ENCODE measurements at regions not wholly inside any gene's neighbourhood (a gene's known extent, or its start where the extent isn't known, plus 50 kb on each side); places are given as distances from the start of the nearest gene placed in this dataset.

GRCh38 chr18:56107821-56108477 is 520.0 kb upstream of the TCF4 start:
- in situ Hi-C loops (cut with HindIII; ENCODE audit: low pct_unique_long_range_greater_than_20kb, low sequenced_read_pairs), result no loop called here
- no peak for DNase-seq (ENCODE audit: low read depth)

DNA sequence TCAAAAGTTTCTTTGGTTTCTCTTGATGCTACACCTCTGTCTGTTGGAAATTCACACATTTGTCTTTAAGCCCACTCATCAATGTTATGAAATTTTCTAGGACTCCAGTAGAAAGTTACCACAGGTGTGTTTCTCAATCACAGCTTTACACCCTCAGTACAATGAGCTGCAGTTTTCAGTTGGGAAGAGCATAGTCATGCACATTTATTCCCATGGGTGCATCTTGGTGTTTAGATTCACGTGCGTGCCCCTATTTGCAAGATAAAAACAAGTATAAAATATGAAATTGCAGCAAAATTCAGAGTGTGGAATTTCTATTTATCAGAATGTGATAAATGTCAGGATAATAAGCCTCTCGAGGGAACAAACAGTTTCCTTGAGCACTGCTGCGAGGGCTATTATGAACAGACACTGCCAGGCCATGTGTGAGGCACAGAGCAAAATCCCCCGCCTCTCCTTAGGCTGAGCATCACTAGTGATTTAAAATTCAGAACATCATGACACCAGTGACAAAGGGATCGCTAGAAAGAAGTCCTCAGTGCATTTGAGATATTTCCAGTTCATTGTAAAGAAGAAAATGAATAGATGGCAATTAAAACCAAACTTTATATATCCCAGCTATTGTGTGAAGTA is 512.2 kb upstream of the TCF4 start:
- in situ Hi-C loops (cut with HindIII; ENCODE audit: low pct_unique_long_range_greater_than_20kb, low sequenced_read_pairs), result no loop called here
- DNase-seq (ENCODE audit: low read depth), result no peak

- no peak for DNase-seq (ENCODE audit: low read depth)
- in situ Hi-C loops (cut with HindIII; ENCODE audit: low pct_unique_long_range_greater_than_20kb, low sequenced_read_pairs), result no loop called here
Observed at GRCh38 chr18:56097621-56098020, 509.6 kb upstream of the TCF4 start.

DNA sequence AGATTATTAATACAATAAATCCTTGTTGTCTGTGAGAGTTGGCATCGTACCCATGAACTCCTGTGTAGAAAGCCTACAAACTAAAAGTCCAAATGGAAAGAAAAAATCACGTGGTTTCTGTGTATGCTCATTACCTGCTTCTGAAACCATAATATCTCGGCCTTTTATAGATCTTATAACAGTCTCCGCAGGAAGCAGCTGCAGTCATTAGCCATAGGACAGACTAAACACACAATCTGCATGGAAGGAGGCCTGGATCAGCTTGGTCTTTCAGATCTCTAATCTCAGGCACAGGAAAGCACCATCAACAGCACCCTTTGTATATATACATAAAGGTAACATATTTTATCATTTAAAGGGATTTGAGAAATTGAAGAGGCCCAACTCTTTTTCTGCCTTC is 508.9 kb upstream of the TCF4 start:
- in situ Hi-C loops (cut with HindIII; ENCODE audit: low pct_unique_long_range_greater_than_20kb, low sequenced_read_pairs), result no loop called here

DNA sequence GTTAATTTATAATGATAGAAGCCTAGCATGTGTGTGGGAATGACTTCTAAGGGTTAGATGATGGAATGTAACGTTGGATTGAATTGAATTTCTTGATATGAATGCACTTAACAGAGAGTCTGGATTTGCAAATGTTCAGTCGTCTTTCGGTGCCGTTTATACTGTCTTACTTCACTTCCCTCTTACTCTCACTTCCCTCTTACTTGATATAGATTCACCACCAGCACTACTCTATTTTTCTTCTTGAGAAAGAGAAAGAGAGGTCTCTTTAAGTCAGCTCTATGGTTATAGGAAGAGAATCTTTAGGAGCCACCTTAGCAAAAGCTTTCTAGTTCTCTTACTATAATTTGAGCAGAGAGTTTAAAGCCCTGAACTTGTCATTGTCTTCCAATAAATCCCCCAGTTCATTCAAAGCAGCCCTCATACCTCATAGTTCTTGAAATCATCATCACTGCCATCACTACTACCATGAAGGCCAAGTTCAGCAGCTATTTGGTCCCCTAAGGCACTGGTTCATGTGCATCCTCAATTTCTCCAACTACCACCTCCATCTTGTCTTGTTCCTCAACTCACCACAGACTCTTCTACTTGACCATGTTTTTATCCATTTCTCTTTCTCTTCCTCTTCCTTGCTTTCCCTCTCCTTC is 501.7 kb upstream of the TCF4 start:
- in situ Hi-C loops (cut with HindIII; ENCODE audit: low pct_unique_long_range_greater_than_20kb, low sequenced_read_pairs), result no loop called here

More for the DNA sequence above, 508.9 kb upstream of the TCF4 start:
- DNase-seq (ENCODE audit: low read depth), result no peak

GRCh38 chr18:56086786-56087185 is 498.8 kb upstream of the TCF4 start:
- no peak for DNase-seq (ENCODE audit: low read depth)
- in situ Hi-C loops (cut with HindIII; ENCODE audit: low pct_unique_long_range_greater_than_20kb, low sequenced_read_pairs), result no loop called here

More for the DNA sequence above, 501.7 kb upstream of the TCF4 start:
- DNase-seq (ENCODE audit: low read depth), result no peak

DNA sequence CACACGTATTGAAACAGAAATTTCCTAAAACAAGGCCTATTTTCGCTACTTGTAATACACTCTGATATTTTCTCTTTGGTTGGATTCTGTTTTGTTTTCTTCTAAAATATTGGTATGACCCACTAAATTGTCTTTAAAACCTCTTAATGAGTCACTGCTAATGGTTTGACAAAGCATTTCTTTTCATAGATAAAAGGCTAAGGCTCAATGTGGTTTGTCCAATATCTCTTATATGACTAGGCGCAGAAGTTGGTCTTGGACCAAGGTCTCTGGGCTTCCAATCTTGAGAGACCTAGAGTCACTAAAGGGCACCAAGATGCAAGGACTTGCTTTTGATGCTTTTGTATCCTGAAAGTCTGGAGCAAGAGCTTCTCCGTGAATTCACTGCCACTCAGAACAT is 498.2 kb upstream of the TCF4 start:
- in situ Hi-C loops (cut with HindIII; ENCODE audit: low pct_unique_long_range_greater_than_20kb, low sequenced_read_pairs), result no loop called here
- no peak for DNase-seq (ENCODE audit: low read depth)

DNA sequence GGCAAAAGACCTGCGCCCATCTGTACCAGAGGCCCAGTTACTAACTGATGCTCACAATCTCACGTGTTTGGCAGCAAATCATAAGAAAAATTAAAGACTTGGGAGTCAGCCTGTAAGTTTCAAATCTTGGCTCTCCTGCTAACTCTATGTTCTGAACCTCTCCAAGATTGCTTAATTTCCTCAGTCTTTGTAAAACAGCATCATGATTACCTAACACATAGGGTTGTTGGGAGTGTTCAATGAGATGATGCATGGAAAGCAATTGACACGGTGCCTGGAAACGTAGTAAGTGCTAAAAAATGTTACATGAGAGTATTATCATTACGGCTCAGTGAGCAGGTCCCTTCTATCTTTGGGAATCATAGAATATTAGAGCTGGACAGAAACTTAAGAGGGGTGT is 497.6 kb upstream of the TCF4 start:
- in situ Hi-C loops (cut with HindIII; ENCODE audit: low pct_unique_long_range_greater_than_20kb, low sequenced_read_pairs), result no loop called here
- no peak for DNase-seq (ENCODE audit: low read depth)

- in situ Hi-C loops (cut with HindIII; ENCODE audit: low pct_unique_long_range_greater_than_20kb, low sequenced_read_pairs), result no loop called here
- DNase-seq (ENCODE audit: low read depth), result no peak
Observed at GRCh38 chr18:56083523-56084287, 495.7 kb upstream of the TCF4 start.

GRCh38 chr18:56083097-56083521 is 495.1 kb upstream of the TCF4 start:
- DNase-seq (ENCODE audit: low read depth), result no peak
- in situ Hi-C loops (cut with HindIII; ENCODE audit: low pct_unique_long_range_greater_than_20kb, low sequenced_read_pairs), result no loop called here

GRCh38 chr18:56076723-56077122 is 488.7 kb upstream of the TCF4 start:
- in situ Hi-C loops (cut with HindIII; ENCODE audit: low pct_unique_long_range_greater_than_20kb, low sequenced_read_pairs), result no loop called here
- DNase-seq (ENCODE audit: low read depth), result no peak

GRCh38 chr18:56068701-56069100 is 480.7 kb upstream of the TCF4 start:
- DNase-seq (ENCODE audit: low read depth), result no peak
- in situ Hi-C loops (cut with HindIII; ENCODE audit: low pct_unique_long_range_greater_than_20kb, low sequenced_read_pairs), result no loop called here

- no peak for DNase-seq (ENCODE audit: low read depth)
- in situ Hi-C loops (cut with HindIII; ENCODE audit: low pct_unique_long_range_greater_than_20kb, low sequenced_read_pairs), result no loop called here
Observed at GRCh38 chr18:56067969-56068671, 480.1 kb upstream of the TCF4 start.

DNA sequence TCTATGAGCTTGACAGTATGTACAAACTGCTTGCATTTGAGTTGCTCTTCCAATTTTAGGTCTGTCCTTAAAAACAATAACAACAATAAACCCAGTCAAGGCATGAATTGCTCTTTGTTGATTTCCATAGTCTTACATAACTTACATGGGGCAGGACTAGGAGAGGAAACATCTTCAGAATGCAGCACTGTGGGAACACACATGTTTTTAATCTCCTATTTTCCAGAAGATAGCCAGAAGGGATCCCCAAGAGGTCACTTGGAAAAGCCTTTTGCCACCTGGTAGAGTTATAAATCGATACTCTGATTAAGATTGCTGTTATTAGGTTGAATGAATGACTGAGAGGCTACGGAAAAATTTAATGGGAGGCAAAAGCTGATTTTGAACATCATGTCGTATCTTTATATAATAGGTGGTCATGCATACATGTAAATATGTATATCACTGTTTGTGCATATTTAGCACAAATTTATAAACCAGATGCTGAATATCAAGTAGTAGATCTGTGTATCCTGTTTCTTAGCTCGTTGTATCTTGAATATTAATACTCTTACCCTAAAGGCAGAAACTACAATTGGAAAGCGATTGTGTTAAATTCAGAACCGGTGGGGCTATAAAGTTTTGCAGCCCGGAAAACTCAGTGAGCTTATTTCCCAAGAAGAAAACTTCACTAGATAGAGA is 479.4 kb upstream of the TCF4 start:
- DNase-seq (ENCODE audit: low read depth), result no peak
- in situ Hi-C loops (cut with HindIII; ENCODE audit: low pct_unique_long_range_greater_than_20kb, low sequenced_read_pairs), result no loop called here

DNA sequence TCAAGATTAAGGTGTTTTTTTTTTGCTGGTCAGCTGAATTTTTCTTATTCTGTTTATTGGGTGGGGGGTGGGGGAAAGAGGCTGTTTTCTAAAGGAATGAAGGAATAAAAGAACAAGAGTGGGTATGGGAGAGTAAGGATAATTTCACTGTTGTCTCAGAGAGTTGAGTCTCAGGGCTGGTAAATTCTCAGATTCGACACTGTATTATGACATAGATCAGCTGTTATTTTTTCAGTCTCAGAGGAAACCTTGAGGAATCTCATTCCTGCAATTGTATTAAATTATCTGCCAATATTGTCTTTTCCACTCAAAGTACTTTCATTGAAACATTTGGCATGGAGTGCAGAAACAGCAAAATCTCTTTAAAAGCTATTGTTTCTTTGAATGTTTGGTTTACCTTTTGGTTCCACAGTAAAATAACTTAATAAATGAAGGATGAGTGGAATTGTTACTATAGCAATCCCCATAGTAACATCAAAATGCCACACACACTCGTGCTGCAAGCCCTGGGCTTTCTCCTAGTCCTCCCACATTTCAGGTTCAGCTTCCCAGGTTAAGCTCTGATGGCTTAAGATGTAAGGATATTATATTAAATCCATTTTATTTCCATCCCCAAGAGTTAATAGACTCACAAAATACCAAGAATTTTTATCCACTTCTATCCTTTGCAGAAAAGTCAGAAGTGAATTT is 478.7 kb upstream of the TCF4 start:
- in situ Hi-C loops (cut with HindIII; ENCODE audit: low pct_unique_long_range_greater_than_20kb, low sequenced_read_pairs), result no loop called here
- no peak for DNase-seq (ENCODE audit: low read depth)

GRCh38 chr18:56065086-56065485 is 477.1 kb upstream of the TCF4 start:
- DNase-seq (ENCODE audit: low read depth), result no peak
- in situ Hi-C loops (cut with HindIII; ENCODE audit: low pct_unique_long_range_greater_than_20kb, low sequenced_read_pairs), result no loop called here

DNA sequence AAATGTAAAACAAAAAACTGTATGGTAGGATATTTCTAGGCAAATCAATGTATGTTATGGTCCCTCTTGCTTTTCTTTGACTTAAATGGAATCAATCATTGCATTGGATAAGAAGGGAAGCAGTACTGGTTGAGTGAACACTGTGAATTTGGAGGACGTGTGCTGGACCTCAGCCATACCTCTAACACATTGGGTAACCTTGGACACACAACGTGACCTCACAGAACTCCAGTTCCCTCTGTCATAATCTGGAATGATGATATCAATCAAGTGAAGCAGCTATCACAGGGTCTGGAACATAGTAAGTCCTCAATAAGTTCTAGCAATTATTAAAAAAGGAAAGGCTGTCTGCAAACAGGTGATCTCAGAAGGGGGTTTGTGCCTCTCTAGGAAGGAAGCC is 474.9 kb upstream of the TCF4 start:
- DNase-seq (ENCODE audit: low read depth), result no peak
- in situ Hi-C loops (cut with HindIII; ENCODE audit: low pct_unique_long_range_greater_than_20kb, low sequenced_read_pairs), result no loop called here
